Superior temporal gyrus (tissue), 1 donor: ENCODE measurements at regions not wholly inside any gene's neighbourhood (a gene's known extent, or its start where the extent isn't known, plus 50 kb on each side); places are given as distances from the start of the nearest gene placed in this dataset.
"Not testable (repeated sequence)": the region's sequence is repeated elsewhere in the genome, so short reads cannot be mapped to it uniquely, and the experiment has no call there.

Experiments used
- DNase-seq: peaks from one replicate; pipeline ENCODE4 v3.0.0-alpha.2; 2016; ENCODE audit errors: extremely low spot score

- DNase-seq: no peak
Observed at GRCh38 chr6:22194188-22194921, 102.5 kb downstream of the PRL start.

- DNase-seq: no peak
Observed at GRCh38 chr6:22199771-22200170, 97.1 kb downstream of the PRL start.

DNA sequence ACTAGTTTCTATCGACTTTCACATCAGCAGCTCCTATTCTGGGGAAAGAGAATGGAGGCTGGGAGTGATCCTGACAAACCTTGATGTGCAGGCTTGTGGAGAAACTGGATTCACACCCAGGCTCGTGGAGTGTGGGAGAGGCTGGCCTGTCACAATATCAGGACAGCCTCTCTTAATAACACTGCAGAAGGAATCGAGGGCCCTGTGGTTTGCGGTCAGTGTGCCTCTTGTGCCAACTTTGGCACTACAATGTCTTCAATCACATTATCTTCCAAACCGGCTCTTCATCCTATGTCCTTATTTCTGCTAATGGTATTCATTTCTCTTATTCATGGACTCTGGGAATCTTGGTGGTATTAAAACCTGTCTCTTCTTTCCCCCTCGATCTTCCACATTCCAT lies 92.7 kb downstream of the PRL start:
- no peak for DNase-seq

DNA sequence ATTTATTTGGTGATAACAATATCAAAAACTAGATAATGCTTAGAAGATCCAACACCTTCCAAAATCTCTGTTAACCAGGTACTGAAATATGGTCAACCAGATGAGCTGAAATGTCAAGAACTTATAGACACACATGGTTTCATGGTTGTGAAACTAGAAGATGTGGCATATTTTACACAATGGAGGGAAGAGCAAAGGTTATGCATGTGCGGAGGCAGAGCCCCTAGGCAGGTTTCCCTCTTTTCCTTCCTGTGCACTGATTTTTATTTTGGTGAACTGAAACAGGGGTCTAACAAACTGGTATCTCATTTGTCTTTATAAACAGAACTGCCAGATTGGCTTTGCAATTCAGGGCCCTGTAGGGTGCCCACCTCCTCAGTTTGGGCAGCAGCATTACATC lies 91.6 kb downstream of the PRL start:
- DNase-seq: no peak

- DNase-seq: no peak
Observed at GRCh38 chr6:22206106-22206505, 90.7 kb downstream of the PRL start.

DNA sequence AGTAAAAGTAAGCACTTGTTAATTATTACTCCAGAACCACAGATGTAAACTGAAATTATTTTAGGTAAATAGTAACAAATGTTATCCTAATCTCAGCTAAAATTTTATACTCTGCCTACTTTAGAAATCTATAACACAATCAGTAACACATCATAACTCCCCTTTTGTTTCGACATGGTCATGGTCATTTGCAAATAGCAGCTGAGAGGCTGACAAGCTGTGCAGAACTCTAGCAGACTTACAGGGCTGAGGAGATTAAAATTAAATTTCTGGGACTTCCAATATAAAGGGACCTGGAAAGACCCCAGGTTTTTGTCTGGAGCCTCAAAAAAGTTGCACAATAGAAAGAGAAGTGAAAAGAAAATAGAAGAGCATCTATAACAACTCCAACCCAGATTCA lies 88.8 kb downstream of the PRL start:
- DNase-seq: no peak

DNA sequence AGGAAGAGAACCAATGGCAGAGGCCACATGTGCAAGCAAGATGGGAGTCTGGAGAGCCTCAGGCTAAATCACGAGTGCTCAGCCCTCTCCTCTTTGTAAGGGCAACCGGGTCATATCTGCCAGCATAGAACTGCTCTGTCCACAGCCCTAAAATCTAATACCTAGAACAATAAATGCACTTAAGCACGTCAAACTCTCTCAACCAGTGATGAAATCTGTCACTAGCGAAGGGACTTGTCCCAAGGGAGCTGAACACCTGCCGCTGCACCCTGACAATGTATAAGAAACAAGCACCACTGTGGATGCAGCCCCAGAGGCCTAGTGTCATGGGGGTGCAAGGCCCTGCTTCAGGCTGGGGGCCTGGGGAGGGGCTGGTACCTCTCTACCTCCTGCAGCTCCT lies 82.5 kb downstream of the PRL start:
- no peak for DNase-seq

GRCh38 chr6:22215474-22215873 lies 81.4 kb downstream of the PRL start:
- DNase-seq: not testable (repeated sequence)

DNA sequence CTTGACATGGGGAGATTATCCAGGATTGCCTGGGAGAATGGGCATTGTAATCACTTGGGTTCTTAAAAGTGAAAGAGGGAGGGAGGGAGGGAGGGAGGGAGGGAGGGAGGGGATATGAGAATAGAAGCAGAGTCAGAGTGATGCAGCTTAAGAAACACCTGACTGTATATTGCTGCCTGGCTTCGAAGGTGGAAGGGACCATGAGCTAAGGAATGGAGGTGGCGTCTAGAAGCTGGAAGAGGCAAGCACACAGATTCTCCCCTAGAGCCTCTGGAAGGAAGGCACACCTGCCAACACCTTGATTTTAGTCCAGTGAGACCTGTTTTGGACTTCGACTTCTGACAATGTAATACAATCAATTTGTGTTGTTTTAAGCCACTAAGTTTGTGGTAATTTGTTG lies 78.4 kb downstream of the PRL start:
- DNase-seq: no peak

DNA sequence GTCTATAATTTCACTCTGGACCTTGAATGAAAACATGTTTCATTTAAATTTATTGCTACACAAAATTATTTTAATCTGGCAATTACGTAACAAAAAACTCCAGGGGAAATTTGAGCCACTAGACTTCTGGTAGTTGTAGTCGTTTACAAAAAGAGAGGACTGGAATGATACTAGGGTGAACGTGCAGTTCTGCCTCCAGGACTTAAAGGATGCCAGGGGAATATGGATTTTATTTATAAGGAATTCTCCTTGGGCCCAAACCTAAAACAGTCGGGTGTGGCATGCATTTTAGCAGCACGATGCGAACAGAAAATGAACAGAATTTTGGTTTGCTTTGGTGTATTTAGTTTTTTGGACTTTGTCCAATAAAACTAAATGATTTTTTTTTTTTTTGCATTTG lies 76.9 kb downstream of the PRL start:
- DNase-seq: no peak

DNA sequence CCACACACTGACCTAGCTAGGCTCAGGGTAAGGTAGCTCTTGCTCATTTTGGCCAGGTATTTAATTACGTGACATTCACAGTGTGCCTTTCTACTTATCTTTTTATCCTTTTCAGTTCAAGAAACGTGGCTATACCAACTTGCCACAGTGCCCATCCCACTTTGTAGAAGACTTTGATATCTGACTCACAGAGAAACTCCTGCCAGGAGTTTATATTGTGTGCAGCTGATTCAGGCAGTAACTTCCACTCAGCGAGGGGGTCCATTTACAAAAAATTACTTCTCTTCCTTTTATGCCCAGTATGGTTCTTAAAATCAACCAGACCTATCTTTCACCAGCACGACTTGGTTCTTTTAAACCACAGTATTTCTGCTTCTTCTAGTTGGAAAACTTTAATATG lies 75.6 kb downstream of the PRL start:
- no peak for DNase-seq

DNA sequence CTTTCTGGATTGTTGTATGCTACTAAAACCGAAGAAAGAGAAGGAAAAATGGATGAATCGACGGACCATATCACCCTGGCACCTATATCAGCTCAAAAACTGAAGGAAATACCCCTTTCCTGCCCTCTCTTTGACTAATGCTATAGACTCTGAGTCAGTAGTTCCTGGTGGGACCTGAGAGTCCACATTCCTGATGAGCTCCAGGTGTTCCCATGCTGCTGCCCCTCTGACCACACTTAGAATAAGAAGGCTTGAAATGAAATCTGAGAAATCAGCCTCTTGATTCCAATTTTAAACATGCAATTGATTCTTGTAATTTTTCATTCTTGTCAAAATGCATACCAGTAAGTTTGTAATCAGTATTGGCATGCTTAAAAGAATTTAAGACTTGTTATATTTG lies 75.2 kb downstream of the PRL start:
- no peak for DNase-seq

- no peak for DNase-seq
Observed at GRCh38 chr6:22222469-22222868, 74.4 kb downstream of the PRL start.

GRCh38 chr6:22227824-22228610 lies 68.8 kb downstream of the PRL start:
- no peak for DNase-seq

DNA sequence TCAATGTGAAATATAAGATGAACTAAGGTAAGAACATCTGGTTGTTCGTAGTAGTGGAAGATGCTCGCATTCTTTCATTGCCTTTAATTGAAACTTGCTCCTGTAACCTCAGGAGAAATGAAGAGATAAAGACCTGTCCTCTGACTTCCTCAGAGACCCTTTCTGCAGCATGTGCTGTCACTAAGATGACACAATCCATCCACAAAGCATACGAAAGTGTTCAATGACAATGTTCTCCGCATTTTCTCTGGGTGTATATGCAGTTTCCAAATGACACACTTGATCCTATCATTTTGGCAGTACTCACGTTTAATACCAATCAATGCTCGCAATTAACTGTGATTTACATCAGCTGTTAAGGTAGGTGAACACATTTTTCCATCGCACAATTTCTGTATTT lies 65.8 kb downstream of the PRL start:
- DNase-seq: no peak

- no peak for DNase-seq
Observed at GRCh38 chr6:22231616-22232015, 65.2 kb downstream of the PRL start.

DNA sequence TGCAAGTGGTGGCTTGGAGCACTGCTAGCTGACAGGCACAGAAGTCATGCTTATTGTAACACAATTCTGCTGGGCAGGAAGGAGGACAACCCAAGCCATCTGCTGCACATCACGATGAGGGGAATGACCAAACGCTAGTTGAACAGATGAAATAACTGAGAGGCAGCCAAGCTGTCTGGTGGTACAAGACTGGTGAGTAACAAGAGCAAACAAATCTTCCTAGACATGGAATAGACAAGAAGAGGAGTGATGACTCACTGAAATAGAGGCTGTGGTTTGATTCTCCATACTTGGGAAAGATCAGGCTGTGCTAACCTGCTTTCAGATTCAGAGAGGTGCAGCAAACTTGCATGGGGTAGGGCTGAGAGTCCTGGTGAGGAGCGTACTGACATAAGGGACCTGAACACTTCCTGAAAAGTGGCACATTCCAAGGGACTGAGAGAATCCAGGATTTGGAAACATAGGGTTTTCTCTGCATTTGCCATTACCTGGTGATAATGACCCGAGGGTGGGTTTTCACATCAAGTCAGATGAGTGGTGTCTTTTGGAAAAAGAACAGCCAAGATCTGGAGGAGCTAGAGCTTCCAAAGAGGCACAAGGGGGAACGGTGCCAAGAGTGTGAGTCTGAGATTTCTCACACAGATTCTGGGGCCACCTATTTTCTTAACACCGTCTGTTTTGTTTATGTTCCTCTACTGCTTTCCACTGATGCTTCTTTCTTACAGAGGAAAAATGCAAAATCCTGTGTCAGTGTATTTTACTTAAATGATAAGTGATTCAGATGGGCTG lies 60.0 kb downstream of the PRL start:
- no peak for DNase-seq
